Endothelial cell of umbilical vein (primary cell): ENCODE measurements at regions not wholly inside any gene's neighbourhood (a gene's known extent, or its start where the extent isn't known, plus 50 kb on each side); places are given as distances from the start of the nearest gene placed in this dataset.

Source experiments
- BruUV-seq: library from RNA; stranded (reverse); fragments of 400-500 nt; replicated peaks from 2 replicates; lab custom pipeline; 2021; lab: Mats Ljungman, UMichigan
- CTCF ChIA-PET: fragments of 300-600, 350-600 bp; sonication (Branson Sonifier 250); formaldehyde crosslinking; loops from one replicate; lab custom pipeline; 2021; ENCODE audit warnings: antibody characterized with exemption, inconsistent platforms; lab: Charles Lee
- POLR2A ChIA-PET: fragments of 300-600, 350-600 bp; sonication (Branson Sonifier 250); formaldehyde crosslinking; loops from one replicate; lab custom pipeline; 2021; ENCODE audit warnings: antibody characterized with exemption, inconsistent platforms; lab: Charles Lee
- DNase-seq: peaks from one replicate; pipeline ENCODE4 v3.0.0-alpha.2; 2011; ENCODE audit warnings: low read depth, low spot score
- FAIRE-seq: peaks from 2 replicates; lab custom pipeline; 2011; peaks lifted over from hg19 to GRCh38; lab: Jason Lieb, UNC
- H2AFZ ChIP-seq: 2 replicates; pipeline ENCODE4 v1.6.0; 2012; ENCODE audit warnings: low read depth, low read length, control low read depth, inconsistent platforms
- H3K27ac ChIP-seq: 2 replicates; pipeline ENCODE4 v1.5.1; 2011; ENCODE audit warnings: low read depth, mild to moderate bottlenecking, control low read depth, low read length, moderate library complexity; ENCODE audit not compliant: insufficient read depth
- H3K27me3 ChIP-seq, 2 experiments: 2 replicates each; pipeline versions ENCODE4 v1.6.0 to v1.6.1; 2011; ENCODE audit warnings: low read length in 2 of 2, mixed read lengths in 1 of 2; ENCODE audit not compliant: control insufficient read depth in 2 of 2, insufficient read depth in 2 of 2
- H3K36me3 ChIP-seq, 2 experiments: 2 replicates in 1 of 2; 3 replicates in 1 of 2; pipeline ENCODE4 v1.5.1; 2011; ENCODE audit warnings: low read length in 2 of 2, mild to moderate bottlenecking in 1 of 2, moderate library complexity in 1 of 2; ENCODE audit not compliant: control insufficient read depth in 2 of 2, insufficient read depth in 2 of 2; ENCODE audit errors: extremely low read depth in 1 of 2
- H3K4me1 ChIP-seq: 3 replicates; pipeline ENCODE4 v1.5.1; 2011; ENCODE audit warnings: mild to moderate bottlenecking, low read length; ENCODE audit not compliant: control insufficient read depth, insufficient read depth; ENCODE audit errors: extremely low read depth
- H3K4me2 ChIP-seq: 2 replicates; pipeline ENCODE4 v1.6.1; 2011; ENCODE audit warnings: low read length, control low read depth, mixed read lengths; ENCODE audit not compliant: insufficient read depth
- H3K4me3 ChIP-seq, 3 experiments: fragments of 200-600 bp in 1 of 3; sonication (generic), shearing (Covaris generic) in 1 of 3; replicated peaks in 1 of 3; 2 replicates each; pipeline ENCODE4 v1.5.1; 2011 to 2016; ENCODE audit warnings: control low read depth in 3 of 3, low read length in 3 of 3, mild to moderate bottlenecking in 2 of 3, inconsistent platforms in 1 of 3, low read depth in 1 of 3, moderate library complexity in 1 of 3; ENCODE audit not compliant: insufficient read depth in 1 of 3
- H3K79me2 ChIP-seq: 2 replicates; pipeline ENCODE4 v1.6.0; 2012; ENCODE audit warnings: low read length, inconsistent platforms; ENCODE audit not compliant: control insufficient read depth, insufficient read depth
- H3K9ac ChIP-seq: replicated peaks from 2 replicates; pipeline ENCODE3; 2011; ENCODE audit warnings: low read length, control low read depth; ENCODE audit not compliant: insufficient read depth; ENCODE audit errors: extremely low read depth
- H3K9me1 ChIP-seq: replicated peaks from 3 replicates; pipeline ENCODE4 v1.6.0; 2011; ENCODE audit warnings: mild to moderate bottlenecking, low read length; ENCODE audit not compliant: control insufficient read depth, insufficient read depth; ENCODE audit errors: extremely low read depth
- H3K9me3 ChIP-seq: replicated peaks from 2 replicates; pipeline ENCODE4 v1.5.1; 2012; ENCODE audit warnings: low read length, inconsistent platforms; ENCODE audit not compliant: control insufficient read depth, insufficient read depth
- H4K20me1 ChIP-seq: replicated peaks from 2 replicates; pipeline ENCODE3; 2011; ENCODE audit warnings: mild to moderate bottlenecking, low read length; ENCODE audit not compliant: control insufficient read depth, insufficient read depth; ENCODE audit errors: extremely low read depth
- EZH2 ChIP-seq: IDR thresholded peaks from 2 replicates; pipeline ENCODE4 v1.6.1; 2012; ENCODE audit warnings: borderline replicate concordance, low read depth, mild to moderate bottlenecking, moderate library complexity, low read length, inconsistent platforms; ENCODE audit not compliant: severe bottlenecking
- FOS ChIP-seq: IDR thresholded peaks from 2 replicates; pipeline ENCODE4 v1.6.1; 2011; ENCODE audit warnings: mild to moderate bottlenecking, low read length, moderate library complexity, borderline replicate concordance; ENCODE audit not compliant: insufficient read depth
- GATA2 ChIP-seq: IDR thresholded peaks from 2 replicates; pipeline ENCODE4 v1.7.0; 2011; ENCODE audit warnings: low read depth, mild to moderate bottlenecking, moderate library complexity, mixed read lengths, low read length; ENCODE audit not compliant: insufficient read length, insufficient read depth
- JUN ChIP-seq: IDR thresholded peaks from 2 replicates; pipeline ENCODE4 v1.6.1; 2011; ENCODE audit warnings: borderline replicate concordance, low read depth; ENCODE audit not compliant: insufficient read length, insufficient read depth
- MYC ChIP-seq: IDR thresholded peaks from one replicate; pipeline ENCODE4 v1.6.1; 2011; ENCODE audit warnings: mild to moderate bottlenecking, low read depth, low read length
- POLR2AphosphoS5 ChIP-seq: IDR thresholded peaks from 2 replicates; pipeline ENCODE4 v1.6.1; 2012; ENCODE audit warnings: low read depth, mild to moderate bottlenecking, control low read depth, low read length, moderate library complexity; ENCODE audit not compliant: insufficient read depth
- dilution Hi-C: fragments of 300-500 bp; cut with MboI; formaldehyde crosslinking; loops from one replicate; pipeline ENCODE4 v1.15.0; 2019; ENCODE audit warnings: low sequenced_read_pairs; ENCODE audit not compliant: extremely low pct_ligation_motif_present
- intact Hi-C: fragments of 100-400 bp; cut with micrococcal nuclease; formaldehyde crosslinking; loops from one replicate; pipeline ENCODE4 v1.10.0; 2022
- TF ChIP-seq, protein P1 (sequence below), 2 donors: IDR thresholded peaks; 1 replicate in 1 of 2; 2 replicates in 1 of 2; pipeline ENCODE4 v1.5.1; 2011; ENCODE audit warnings: low read length in 2 of 2, mild to moderate bottlenecking in 2 of 2, moderate library complexity in 2 of 2, control low read depth in 1 of 2, inconsistent platforms in 1 of 2, low read depth in 1 of 2; ENCODE audit not compliant: insufficient read depth in 1 of 2; ENCODE audit errors: extremely low read depth in 1 of 2
- TF ChIP-seq, protein P2 (sequence below): IDR thresholded peaks from 2 replicates; pipeline ENCODE4 v1.6.1; 2011; ENCODE audit not compliant: insufficient read depth, insufficient read length

DNA sequence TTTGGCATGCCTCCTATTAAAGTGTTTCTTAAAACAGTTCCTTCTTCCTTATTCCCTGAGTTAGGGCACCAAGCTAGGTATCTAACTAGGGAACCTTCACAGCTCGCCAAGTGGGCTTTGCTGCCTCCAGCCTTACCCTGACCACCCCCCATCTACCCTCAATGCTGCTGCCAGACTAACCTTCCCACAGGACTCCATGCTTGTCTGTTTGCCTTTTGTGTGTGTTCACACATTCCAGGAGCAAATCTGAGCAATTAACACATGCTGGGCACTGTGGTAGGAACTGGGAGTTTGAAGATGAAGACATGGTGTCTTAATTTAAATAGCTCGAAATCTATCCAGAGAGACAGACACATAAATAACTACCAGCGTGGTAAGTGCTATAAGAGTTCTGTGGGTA, 185.2 kb downstream of the MZT1 start:
- Histone ChIP-seq H3K36me3 (no peaks in the 10 kb centered on the region), H3K79me2 (no peaks in the 10 kb centered on the region), H3K4me1 (no peaks in the 10 kb centered on the region), H3K4me3 (no peak overlapping the region), H2AFZ (no peak overlapping the region), H3K9me1 (no peaks in the 10 kb centered on the region), H3K27me3 (peaks cover 0 to 2% of the 10 kb centered on the region in 2 experiments), H3K9me3 (no peaks in the 10 kb centered on the region), H3K4me2 (no peak overlapping the region), H3K27ac (no peak overlapping the region), H3K9ac (no peak overlapping the region), H4K20me1 (no peaks in the 10 kb centered on the region)
- DNase-seq (no peak), FAIRE-seq (no peak)
- TF ChIP-seq, protein P1, sequence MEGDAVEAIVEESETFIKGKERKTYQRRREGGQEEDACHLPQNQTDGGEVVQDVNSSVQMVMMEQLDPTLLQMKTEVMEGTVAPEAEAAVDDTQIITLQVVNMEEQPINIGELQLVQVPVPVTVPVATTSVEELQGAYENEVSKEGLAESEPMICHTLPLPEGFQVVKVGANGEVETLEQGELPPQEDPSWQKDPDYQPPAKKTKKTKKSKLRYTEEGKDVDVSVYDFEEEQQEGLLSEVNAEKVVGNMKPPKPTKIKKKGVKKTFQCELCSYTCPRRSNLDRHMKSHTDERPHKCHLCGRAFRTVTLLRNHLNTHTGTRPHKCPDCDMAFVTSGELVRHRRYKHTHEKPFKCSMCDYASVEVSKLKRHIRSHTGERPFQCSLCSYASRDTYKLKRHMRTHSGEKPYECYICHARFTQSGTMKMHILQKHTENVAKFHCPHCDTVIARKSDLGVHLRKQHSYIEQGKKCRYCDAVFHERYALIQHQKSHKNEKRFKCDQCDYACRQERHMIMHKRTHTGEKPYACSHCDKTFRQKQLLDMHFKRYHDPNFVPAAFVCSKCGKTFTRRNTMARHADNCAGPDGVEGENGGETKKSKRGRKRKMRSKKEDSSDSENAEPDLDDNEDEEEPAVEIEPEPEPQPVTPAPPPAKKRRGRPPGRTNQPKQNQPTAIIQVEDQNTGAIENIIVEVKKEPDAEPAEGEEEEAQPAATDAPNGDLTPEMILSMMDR (IDR thresholded peaks at IDR 0.05; ENCODE audit: extremely low read depth in 1 of 2, insufficient read depth in 1 of 2, low read depth in 1 of 2, low read length in 2 of 2) = no peak
- TF ChIP-seq GATA2 = no peak
- TF ChIP-seq MYC = no peak
- no peak for TF ChIP-seq POLR2AphosphoS5
- TF ChIP-seq, protein P2, sequence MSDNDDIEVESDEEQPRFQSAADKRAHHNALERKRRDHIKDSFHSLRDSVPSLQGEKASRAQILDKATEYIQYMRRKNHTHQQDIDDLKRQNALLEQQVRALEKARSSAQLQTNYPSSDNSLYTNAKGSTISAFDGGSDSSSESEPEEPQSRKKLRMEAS = no peak
- no peak for TF ChIP-seq EZH2
- no peak for TF ChIP-seq JUN
- TF ChIP-seq FOS = no peak
- no TSS peak for BruUV-seq
- dilution Hi-C loops (no loop called here), intact Hi-C loops (no loop called here)
- ChIA-PET CTCF (no interaction called here), POLR2A (no interaction called here)
